Thoracic aorta (tissue), 2 donors: ENCODE measurements at regions not wholly inside any gene's neighbourhood (a gene's known extent, or its start where the extent isn't known, plus 50 kb on each side); places are given as distances from the start of the nearest gene placed in this dataset.

Experiments
- ATAC-seq: fragments of 150-250 bp; one replicate; pipeline ENCODE4 v1.8.0; 2017; ENCODE audit warnings: low read depth; ENCODE audit not compliant: insufficient number of reproducible peaks, low FRiP score
- DNase-seq: peaks from one replicate; pipeline ENCODE4 v3.0.0-alpha.2; 2020; ENCODE audit warnings: low spot score
- H3K27ac ChIP-seq, 2 donors: fragments of 200-600 bp; sonication (generic); 1 replicate in 1 of 2; 2 replicates in 1 of 2; pipeline ENCODE4 v1.5.1; 2016; ENCODE audit warnings: mild to moderate bottlenecking in 2 of 2, moderate library complexity in 2 of 2
- H3K27me3 ChIP-seq: fragments of 200-600 bp; sonication (generic); replicated peaks from 2 replicates; pipeline ENCODE4 v1.6.0; 2016; ENCODE audit warnings: mild to moderate bottlenecking; ENCODE audit not compliant: insufficient read depth
- H3K36me3 ChIP-seq: fragments of 200-600 bp; sonication (generic); one replicate; pipeline ENCODE4 v1.5.1; 2016
- H3K4me1 ChIP-seq, 2 donors: fragments of 200-600 bp; sonication (generic); 1 replicate in 1 of 2; 2 replicates in 1 of 2; pipeline versions ENCODE4 v1.5.1 to v1.6.0; 2016; ENCODE audit warnings: low read depth in 2 of 2, mild to moderate bottlenecking in 1 of 2; ENCODE audit not compliant: control insufficient read depth in 1 of 2
- H3K4me3 ChIP-seq: fragments of 200-600 bp; sonication (generic); 2 replicates; pipeline ENCODE4 v1.5.1; 2016; ENCODE audit warnings: mild to moderate bottlenecking
- H3K9me3 ChIP-seq: fragments of 200-600 bp; sonication (generic); 2 replicates; pipeline ENCODE4 v1.5.1; 2016
- TF ChIP-seq, protein P1 (sequence below): fragments of 200-600 bp; sonication (generic); IDR thresholded peaks from one replicate; pipeline ENCODE4 v1.5.1; 2019; ENCODE audit warnings: antibody characterized with exemption

DNA sequence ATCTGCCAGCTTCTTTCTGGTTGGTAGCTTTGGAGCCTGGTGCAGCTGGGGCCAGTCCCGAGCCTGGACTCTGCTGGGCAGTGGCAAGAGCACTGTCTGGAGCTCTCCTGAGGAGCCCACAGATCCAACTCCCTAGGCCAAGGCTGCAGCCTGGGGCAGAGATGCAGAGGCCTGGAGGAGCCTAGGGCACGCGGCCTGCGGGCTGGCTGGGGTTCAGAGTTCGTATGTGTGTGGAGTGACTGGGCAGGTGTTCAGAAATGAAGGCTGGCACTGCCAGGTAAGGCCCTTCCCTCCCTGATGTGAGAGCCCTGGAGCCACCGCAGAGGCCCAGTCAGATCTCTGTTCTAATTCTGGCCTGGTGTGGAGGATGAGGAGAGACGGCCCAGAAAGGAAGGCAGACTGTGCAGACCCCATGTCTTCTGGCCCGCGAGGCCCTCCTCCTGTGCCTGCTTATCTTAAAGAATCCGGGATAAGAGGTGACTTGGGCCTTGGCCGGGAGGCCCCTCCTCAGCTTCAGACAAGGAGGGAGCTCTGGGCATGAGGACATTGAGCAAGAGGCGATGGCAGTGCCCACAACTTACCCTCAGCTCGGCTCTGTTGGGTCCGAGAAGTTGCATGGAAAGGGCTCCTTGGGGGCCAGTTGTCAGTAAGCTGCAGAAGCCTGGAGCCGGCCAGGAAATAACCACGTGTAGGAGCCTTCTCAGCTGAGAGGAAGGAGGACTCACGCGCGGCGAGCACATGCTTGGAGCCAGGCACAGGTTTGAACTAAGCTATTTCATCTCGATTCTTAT, 62.2 kb upstream of the B3GAT1 start:
- TF ChIP-seq, protein P1, sequence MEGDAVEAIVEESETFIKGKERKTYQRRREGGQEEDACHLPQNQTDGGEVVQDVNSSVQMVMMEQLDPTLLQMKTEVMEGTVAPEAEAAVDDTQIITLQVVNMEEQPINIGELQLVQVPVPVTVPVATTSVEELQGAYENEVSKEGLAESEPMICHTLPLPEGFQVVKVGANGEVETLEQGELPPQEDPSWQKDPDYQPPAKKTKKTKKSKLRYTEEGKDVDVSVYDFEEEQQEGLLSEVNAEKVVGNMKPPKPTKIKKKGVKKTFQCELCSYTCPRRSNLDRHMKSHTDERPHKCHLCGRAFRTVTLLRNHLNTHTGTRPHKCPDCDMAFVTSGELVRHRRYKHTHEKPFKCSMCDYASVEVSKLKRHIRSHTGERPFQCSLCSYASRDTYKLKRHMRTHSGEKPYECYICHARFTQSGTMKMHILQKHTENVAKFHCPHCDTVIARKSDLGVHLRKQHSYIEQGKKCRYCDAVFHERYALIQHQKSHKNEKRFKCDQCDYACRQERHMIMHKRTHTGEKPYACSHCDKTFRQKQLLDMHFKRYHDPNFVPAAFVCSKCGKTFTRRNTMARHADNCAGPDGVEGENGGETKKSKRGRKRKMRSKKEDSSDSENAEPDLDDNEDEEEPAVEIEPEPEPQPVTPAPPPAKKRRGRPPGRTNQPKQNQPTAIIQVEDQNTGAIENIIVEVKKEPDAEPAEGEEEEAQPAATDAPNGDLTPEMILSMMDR: no peak
- ATAC-seq (no peak), DNase-seq (no peak)
- Histone ChIP-seq H3K9me3 (no peaks in the 10 kb centered on the region), H3K4me1 (no peaks in the 10 kb centered on the region), H3K27me3 (no peaks in the 10 kb centered on the region), H3K36me3 (no peaks in the 10 kb centered on the region), H3K4me3 (no peak overlapping the region), H3K27ac (no peak overlapping the region)

DNA sequence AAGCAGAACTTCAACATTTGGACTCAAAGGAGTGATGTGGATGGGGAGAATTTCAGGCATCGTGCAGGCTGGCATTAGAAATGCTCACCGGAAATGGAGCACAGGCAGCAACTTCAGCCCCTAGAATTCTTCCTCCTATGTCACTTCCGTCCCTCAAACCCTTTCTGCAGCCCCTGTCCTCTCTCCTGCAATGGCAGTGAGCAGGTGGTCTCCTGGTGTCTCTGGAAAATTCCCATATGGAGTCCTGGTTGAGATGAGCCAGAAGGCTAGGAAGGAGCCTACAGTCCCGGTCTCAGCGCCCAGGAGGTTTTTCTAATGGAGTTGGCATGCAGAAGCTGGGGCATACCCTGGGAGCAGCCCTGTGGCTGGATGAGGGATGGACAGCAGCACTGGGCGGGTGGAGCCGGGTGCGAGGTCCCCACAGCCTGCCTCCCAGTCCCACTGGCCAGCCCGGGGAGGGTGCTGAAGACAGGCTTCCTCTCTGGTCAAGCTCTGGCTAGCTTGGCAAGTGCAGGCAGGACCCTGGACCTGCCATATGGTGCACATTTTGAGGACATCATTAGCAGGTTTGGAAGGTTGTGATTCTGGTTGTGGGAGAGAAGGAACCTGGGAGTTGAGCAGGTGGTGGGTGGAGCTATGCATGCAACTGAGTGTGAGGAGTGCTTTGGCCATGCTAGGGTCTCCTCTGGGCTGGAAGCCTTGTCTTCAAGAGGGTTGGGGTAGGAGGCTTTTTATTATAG, 59.8 kb upstream of the B3GAT1 start:
- no peaks in the 10 kb centered on the region for H3K4me1 ChIP-seq
- no peaks in the 10 kb centered on the region for H3K9me3 ChIP-seq
- DNase-seq (no peak), ATAC-seq (no peak)
- TF ChIP-seq, protein P1: no peak
- no peaks in the 10 kb centered on the region for H3K27me3 ChIP-seq
- no peak overlapping the region for H3K27ac ChIP-seq
- H3K4me3 ChIP-seq: no peak overlapping the region
- no peaks in the 10 kb centered on the region for H3K36me3 ChIP-seq

DNA sequence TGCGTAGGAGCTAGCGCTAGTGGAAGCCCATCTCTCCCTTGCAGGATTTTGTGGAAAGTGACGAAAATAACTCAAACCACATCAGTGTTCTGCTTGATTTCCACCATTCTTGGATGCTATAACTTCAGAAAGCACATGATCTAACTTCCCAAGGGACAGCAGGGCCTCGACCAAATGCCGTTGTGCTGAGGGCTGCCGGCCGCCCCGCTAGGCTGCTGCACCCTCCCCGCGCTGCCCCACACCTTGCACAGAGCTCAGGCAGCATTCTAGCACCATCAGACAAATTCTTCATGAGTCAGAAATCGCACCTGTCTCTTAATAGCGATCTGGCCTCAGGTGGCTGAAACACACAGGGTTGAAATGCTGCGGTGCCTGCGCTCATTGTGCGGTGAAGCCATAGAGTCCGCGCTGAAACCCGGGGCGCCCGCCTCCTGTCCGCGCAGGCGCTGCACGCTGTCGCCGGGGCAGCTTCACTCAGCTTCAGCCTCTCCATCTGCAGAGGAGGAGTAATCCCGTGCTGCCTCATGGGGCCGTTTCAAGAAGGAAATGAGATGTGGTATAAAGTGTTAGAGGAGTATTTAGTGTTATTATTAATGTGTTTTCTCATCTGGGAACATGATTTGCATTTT, 59.2 kb upstream of the B3GAT1 start:
- Histone ChIP-seq H3K9me3 (no peaks in the 10 kb centered on the region), H3K27ac (no peak overlapping the region), H3K36me3 (no peaks in the 10 kb centered on the region), H3K4me1 (no peaks in the 10 kb centered on the region), H3K27me3 (no peaks in the 10 kb centered on the region), H3K4me3 (no peak overlapping the region)
- TF ChIP-seq, protein P1: no peak
- ATAC-seq (no peak), DNase-seq (no peak)

DNA sequence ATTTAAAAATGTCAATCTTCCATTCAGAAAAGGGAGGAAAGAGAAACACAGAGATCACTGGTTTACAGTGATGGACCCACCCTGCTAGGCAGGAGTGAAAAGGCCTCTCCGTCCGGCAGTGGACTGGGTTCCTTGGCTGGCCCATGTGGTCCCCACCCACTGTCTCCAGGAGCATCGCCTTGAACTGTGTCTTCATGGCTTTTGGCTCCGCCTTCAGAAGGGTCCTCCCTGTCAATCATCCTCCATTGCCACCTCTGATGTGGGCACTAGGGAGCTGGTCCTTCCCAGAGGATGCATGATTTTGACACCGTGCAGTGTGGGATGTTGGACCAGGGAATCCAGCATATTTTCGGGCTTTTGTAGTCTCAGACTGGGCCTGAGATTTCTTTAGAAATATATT, 58.2 kb upstream of the B3GAT1 start:
- no peaks in the 10 kb centered on the region for H3K9me3 ChIP-seq
- H3K36me3 ChIP-seq: no peaks in the 10 kb centered on the region
- no peak overlapping the region for H3K4me3 ChIP-seq
- no peaks in the 10 kb centered on the region for H3K27me3 ChIP-seq
- no peak for ATAC-seq
- no peak overlapping the region for H3K27ac ChIP-seq
- TF ChIP-seq, protein P1: no peak
- DNase-seq: no peak
- H3K4me1 ChIP-seq: no peaks in the 10 kb centered on the region

DNA sequence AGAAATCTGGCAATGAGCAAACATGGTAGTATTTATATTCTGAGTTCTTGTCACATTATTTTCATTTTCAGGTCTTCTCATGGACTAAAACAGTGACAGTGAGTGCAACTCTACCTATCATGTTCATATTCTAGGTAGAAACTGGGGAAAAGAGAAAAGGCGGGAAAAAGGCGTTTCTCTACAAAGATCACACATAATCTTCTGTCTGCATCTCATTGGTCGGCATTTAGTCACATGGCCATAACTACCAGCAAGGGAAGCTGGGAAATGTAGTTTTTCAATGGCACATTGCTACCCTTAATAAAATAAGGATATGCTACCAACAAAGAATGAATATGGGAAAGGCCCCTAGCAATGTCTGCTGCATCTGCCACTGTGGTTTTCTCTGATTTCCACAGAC, 57.6 kb upstream of the B3GAT1 start:
- Histone ChIP-seq H3K27ac (no peak overlapping the region), H3K36me3 (no peaks in the 10 kb centered on the region), H3K27me3 (no peaks in the 10 kb centered on the region), H3K9me3 (no peaks in the 10 kb centered on the region), H3K4me1 (no peaks in the 10 kb centered on the region), H3K4me3 (no peak overlapping the region)
- DNase-seq: no peak
- ATAC-seq: no peak
- TF ChIP-seq, protein P1: no peak
